ENCODE measurements at regions not wholly inside any gene's neighbourhood (a gene's known extent, or its start where the extent isn't known, plus 50 kb on each side); places are given as distances from the start of the nearest gene placed in this dataset.
"Not testable (repeated sequence)": the region's sequence is repeated elsewhere in the genome, so short reads cannot be mapped to it uniquely, and the experiment has no call there.

- DNase-seq, result no peak
Observed at GRCh38 chr18:14964002-14964401, 216.0 kb downstream of the ANKRD30B start.

- no peak for DNase-seq
Observed at GRCh38 chr18:14964406-14964805, 216.4 kb downstream of the ANKRD30B start.

GRCh38 chr18:14964976-14965375 lies 217.0 kb downstream of the ANKRD30B start:
- DNase-seq, result not testable (repeated sequence)

GRCh38 chr18:14965553-14965952 lies 217.6 kb downstream of the ANKRD30B start:
- no peak for DNase-seq

- DNase-seq, result not testable (repeated sequence)
Observed at GRCh38 chr18:14967246-14967645, 219.3 kb downstream of the ANKRD30B start.

GRCh38 chr18:14969500-14969899 lies 221.5 kb downstream of the ANKRD30B start:
- DNase-seq, result no peak

GRCh38 chr18:14970027-14970426 lies 222.1 kb downstream of the ANKRD30B start:
- no peak for DNase-seq

- DNase-seq, result no peak
Observed at GRCh38 chr18:14971461-14972185, 223.7 kb downstream of the ANKRD30B start.

GRCh38 chr18:14973421-14973820 lies 225.4 kb downstream of the ANKRD30B start:
- DNase-seq, result not testable (repeated sequence)

GRCh38 chr18:14974088-14974487 lies 226.1 kb downstream of the ANKRD30B start:
- DNase-seq, result no peak

GRCh38 chr18:14974576-14974975 lies 226.6 kb downstream of the ANKRD30B start:
- no peak for DNase-seq

- DNase-seq, result no peak
Observed at GRCh38 chr18:14975431-14975830, 227.5 kb downstream of the ANKRD30B start.

- no peak for DNase-seq
Observed at GRCh38 chr18:14976736-14977430, 228.9 kb downstream of the ANKRD30B start.

GRCh38 chr18:14978191-14978590 lies 230.2 kb downstream of the ANKRD30B start:
- DNase-seq, result no peak

- DNase-seq, result peak; percentile 9
Observed at GRCh38 chr18:14978962-14979535, 231.1 kb downstream of the ANKRD30B start.

GRCh38 chr18:14979875-14980274 lies 231.9 kb downstream of the ANKRD30B start:
- DNase-seq, result no peak

GRCh38 chr18:14984531-14984930 lies 236.6 kb downstream of the ANKRD30B start:
- not testable (repeated sequence) for DNase-seq

GRCh38 chr18:14985291-14986013 lies 237.5 kb downstream of the ANKRD30B start:
- DNase-seq, result not testable (repeated sequence)

- not testable (repeated sequence) for DNase-seq
Observed at GRCh38 chr18:14987377-14987776, 239.4 kb downstream of the ANKRD30B start.

GRCh38 chr18:14987960-14988710 lies 240.2 kb downstream of the ANKRD30B start:
- not testable (repeated sequence) for DNase-seq

- not testable (repeated sequence) for DNase-seq
Observed at GRCh38 chr18:14989569-14989968, 241.6 kb downstream of the ANKRD30B start.

- not testable (repeated sequence) for DNase-seq
Observed at GRCh38 chr18:14991934-14992445, 244.0 kb downstream of the ANKRD30B start.

Measured in NCI-H1694 treated with DMSO at 0.1 percent for 48 hours (cell line).